CD8-positive, alpha-beta memory T cell (primary cell): ENCODE measurements at regions not wholly inside any gene's neighbourhood (a gene's known extent, or its start where the extent isn't known, plus 50 kb on each side); places are given as distances from the start of the nearest gene placed in this dataset.

ENCODE experiments used
- CTCF ChIA-PET: fragments of 350-600 bp; sonication (Branson Sonifier 250); formaldehyde crosslinking; loops from one replicate; lab custom pipeline; 2021; ENCODE audit warnings: antibody characterized with exemption; lab: Charles Lee
- POLR2A ChIA-PET: fragments of 350-600 bp; sonication (Branson Sonifier 250); formaldehyde crosslinking; loops from one replicate; lab custom pipeline; 2021; ENCODE audit warnings: antibody characterized with exemption; lab: Charles Lee
- DNase-seq, 5 donors: peaks; one replicate each; pipeline versions ENCODE4 v3.0.0 to v3.0.0-alpha.2; 2020 to 2022; ENCODE audit warnings: mixed read lengths in 1 of 5
- H3K27ac ChIP-seq: one replicate; pipeline ENCODE4 v1.7.0; 2013; ENCODE audit warnings: low read depth, mild to moderate bottlenecking, low read length, moderate library complexity
- H3K27me3 ChIP-seq: 2 replicates; pipeline ENCODE4 v1.7.0; 2013; ENCODE audit warnings: low read length, mild to moderate bottlenecking; ENCODE audit not compliant: insufficient read depth, poor library complexity, severe bottlenecking
- H3K36me3 ChIP-seq: 2 replicates; pipeline ENCODE4 v1.7.0; 2013; ENCODE audit warnings: mild to moderate bottlenecking, low read length, moderate library complexity; ENCODE audit not compliant: insufficient read depth
- H3K4me1 ChIP-seq: 2 replicates; pipeline ENCODE4 v1.7.0; 2013; ENCODE audit warnings: mild to moderate bottlenecking, low read length, moderate library complexity; ENCODE audit not compliant: insufficient read depth
- H3K4me3 ChIP-seq: 2 replicates; pipeline ENCODE4 v1.7.0; 2013; ENCODE audit warnings: mild to moderate bottlenecking, low read length
- H3K9me3 ChIP-seq: 2 replicates; pipeline ENCODE4 v1.7.0; 2013; ENCODE audit warnings: mild to moderate bottlenecking, low read length
- H3K27ac Mint-ChIP-seq, 8 donors: one replicate each; pipeline ENCODE4 v1.8.0; 2020 to 2021; ENCODE audit warnings: mixed read lengths in 8 of 8, mild to moderate bottlenecking in 6 of 8, inconsistent platforms in 3 of 8, moderate library complexity in 3 of 8
- H3K27me3 Mint-ChIP-seq, 2 donors: one replicate each; pipeline ENCODE4 v1.8.0; 2020 to 2021; ENCODE audit warnings: mixed read lengths in 2 of 2, mild to moderate bottlenecking in 1 of 2, moderate library complexity in 1 of 2
- H3K36me3 Mint-ChIP-seq, 3 donors: one replicate each; pipeline ENCODE4 v1.8.0; 2020 to 2021; ENCODE audit warnings: mixed read lengths in 3 of 3, inconsistent platforms in 1 of 3, mild to moderate bottlenecking in 1 of 3
- H3K4me1 Mint-ChIP-seq, 3 donors: one replicate each; pipeline ENCODE4 v1.8.0; 2020 to 2021; ENCODE audit warnings: mixed read lengths in 3 of 3, inconsistent platforms in 1 of 3, mild to moderate bottlenecking in 1 of 3
- H3K4me3 Mint-ChIP-seq, 7 donors: one replicate each; pipeline ENCODE4 v1.8.0; 2020 to 2021; ENCODE audit warnings: mixed read lengths in 7 of 7, mild to moderate bottlenecking in 6 of 7, moderate library complexity in 4 of 7, inconsistent platforms in 2 of 7
- H3K9me3 Mint-ChIP-seq, 5 donors: one replicate each; pipeline ENCODE4 v1.8.0; 2020 to 2022; ENCODE audit warnings: mixed read lengths in 5 of 5, mild to moderate bottlenecking in 3 of 5, moderate library complexity in 2 of 5, inconsistent platforms in 1 of 5

GRCh38 chr14:84017495-84017894 lies 1512.4 kb upstream of the FLRT2 start:
- H3K4me1 ChIP-seq = no peaks in the 10 kb centered on the region
- Mint-ChIP-seq H3K4me3 (no peak overlapping the region), H3K4me1 (no peaks in the 10 kb centered on the region), H3K27me3 (no peaks in the 10 kb centered on the region), H3K9me3 (peaks cover 8 to 29% (median 14%) of the 10 kb centered on the region in 5 donors), H3K27ac (no peak overlapping the region), H3K36me3 (no peaks in the 10 kb centered on the region)
- H3K4me3 ChIP-seq = no peak overlapping the region
- ChIA-PET POLR2A (no interaction called here), CTCF (no interaction called here)
- no peaks in the 10 kb centered on the region for H3K9me3 ChIP-seq
- H3K27me3 ChIP-seq = no peaks in the 10 kb centered on the region
- no peaks in the 10 kb centered on the region for H3K36me3 ChIP-seq
- H3K27ac ChIP-seq = no peak overlapping the region
- no peak for DNase-seq

DNA sequence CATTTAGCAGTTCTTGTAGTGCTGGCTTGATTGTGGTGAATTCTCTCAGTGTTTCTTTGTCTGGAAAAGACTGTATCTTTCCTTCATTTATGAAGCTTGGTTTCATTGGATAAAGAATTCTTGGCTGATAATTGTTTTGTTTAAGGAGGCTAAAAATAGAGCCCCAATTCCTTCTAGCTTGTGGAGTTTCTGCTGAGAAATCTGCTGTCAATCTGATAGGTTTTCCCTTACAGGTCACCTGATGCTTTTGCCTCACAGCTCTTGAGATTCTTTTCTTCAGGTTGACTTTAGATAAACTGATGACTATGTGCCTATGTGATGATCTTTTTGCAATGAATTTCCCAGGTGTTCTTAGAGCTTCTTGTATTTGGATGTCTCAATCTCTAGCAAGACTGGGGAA lies 1508.5 kb upstream of the FLRT2 start:
- no peaks in the 10 kb centered on the region for H3K4me1 Mint-ChIP-seq
- H3K36me3 ChIP-seq = no peaks in the 10 kb centered on the region
- ChIA-PET CTCF (no interaction called here), POLR2A (no interaction called here)
- no peaks in the 10 kb centered on the region for H3K27me3 Mint-ChIP-seq
- H3K27me3 ChIP-seq = no peaks in the 10 kb centered on the region
- H3K4me1 ChIP-seq = no peaks in the 10 kb centered on the region
- no peak overlapping the region for H3K4me3 Mint-ChIP-seq
- H3K9me3 Mint-ChIP-seq = peaks cover 7 to 33% (median 19%) of the 10 kb centered on the region in 5 donors
- no peak overlapping the region for H3K4me3 ChIP-seq
- DNase-seq = no peak
- no peaks in the 10 kb centered on the region for H3K9me3 ChIP-seq
- H3K27ac ChIP-seq = no peak overlapping the region
- H3K27ac Mint-ChIP-seq = no peak overlapping the region
- H3K36me3 Mint-ChIP-seq = no peaks in the 10 kb centered on the region

DNA sequence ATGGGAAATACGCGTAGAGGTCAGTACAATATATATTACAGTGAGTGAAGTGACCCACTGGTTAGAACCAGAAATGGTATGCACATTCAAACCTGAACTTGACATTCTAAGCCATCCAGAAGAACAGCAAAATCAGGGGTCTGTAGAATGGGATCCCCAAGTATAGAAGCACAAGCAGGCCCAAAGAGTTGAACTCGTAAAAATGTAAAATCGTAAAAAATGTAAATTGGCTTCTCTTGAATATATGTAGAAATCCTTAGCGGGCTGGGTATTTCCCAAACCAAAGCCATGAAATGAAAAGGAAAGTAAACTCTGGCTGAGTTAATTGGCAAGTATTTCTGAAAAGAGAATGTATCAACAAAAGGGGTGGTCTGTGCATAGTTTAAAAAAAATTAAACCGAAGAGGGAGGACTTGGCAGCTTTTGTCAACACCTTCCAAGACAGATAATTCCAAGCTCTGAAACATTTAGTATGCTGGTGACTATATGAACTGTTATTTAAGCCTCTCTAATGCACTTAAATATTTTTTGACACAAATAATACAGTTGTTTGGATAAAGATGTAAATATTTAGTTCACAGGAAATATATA lies 1505.6 kb upstream of the FLRT2 start:
- Histone ChIP-seq H3K27me3 (no peaks in the 10 kb centered on the region), H3K27ac (no peak overlapping the region), H3K9me3 (no peaks in the 10 kb centered on the region), H3K36me3 (no peaks in the 10 kb centered on the region), H3K4me1 (no peaks in the 10 kb centered on the region), H3K4me3 (no peak overlapping the region)
- Mint-ChIP-seq H3K9me3 (peaks cover 7 to 53% (median 20%) of the 10 kb centered on the region in 5 donors), H3K36me3 (no peaks in the 10 kb centered on the region), H3K27me3 (no peaks in the 10 kb centered on the region), H3K4me1 (no peaks in the 10 kb centered on the region), H3K4me3 (no peak overlapping the region), H3K27ac (no peak overlapping the region)
- CTCF ChIA-PET = no interaction called here
- POLR2A ChIA-PET = no interaction called here
- DNase-seq = no peak

GRCh38 chr14:84025106-84026012 lies 1504.6 kb upstream of the FLRT2 start:
- Histone ChIP-seq H3K4me1 (no peaks in the 10 kb centered on the region), H3K36me3 (no peaks in the 10 kb centered on the region), H3K9me3 (no peaks in the 10 kb centered on the region), H3K4me3 (no peak overlapping the region), H3K27ac (no peak overlapping the region), H3K27me3 (no peaks in the 10 kb centered on the region)
- Mint-ChIP-seq H3K4me3 (no peak overlapping the region), H3K4me1 (no peaks in the 10 kb centered on the region), H3K36me3 (no peaks in the 10 kb centered on the region), H3K27me3 (no peaks in the 10 kb centered on the region), H3K9me3 (peaks cover 7 to 58% (median 18%) of the 10 kb centered on the region in 5 donors), H3K27ac (no peak overlapping the region)
- ChIA-PET CTCF (no interaction called here), POLR2A (no interaction called here)
- no peak for DNase-seq

GRCh38 chr14:84027351-84027750 lies 1502.6 kb upstream of the FLRT2 start:
- Histone ChIP-seq H3K4me1 (no peaks in the 10 kb centered on the region), H3K4me3 (no peak overlapping the region), H3K9me3 (no peaks in the 10 kb centered on the region), H3K27me3 (no peaks in the 10 kb centered on the region), H3K36me3 (no peaks in the 10 kb centered on the region), H3K27ac (no peak overlapping the region)
- Mint-ChIP-seq H3K4me3 (no peak overlapping the region), H3K36me3 (no peaks in the 10 kb centered on the region), H3K9me3 (peaks cover 5 to 50% (median 18%) of the 10 kb centered on the region in 5 donors), H3K4me1 (no peaks in the 10 kb centered on the region), H3K27ac (no peak overlapping the region), H3K27me3 (no peaks in the 10 kb centered on the region)
- CTCF ChIA-PET = no interaction called here
- POLR2A ChIA-PET = no interaction called here
- no peak for DNase-seq

DNA sequence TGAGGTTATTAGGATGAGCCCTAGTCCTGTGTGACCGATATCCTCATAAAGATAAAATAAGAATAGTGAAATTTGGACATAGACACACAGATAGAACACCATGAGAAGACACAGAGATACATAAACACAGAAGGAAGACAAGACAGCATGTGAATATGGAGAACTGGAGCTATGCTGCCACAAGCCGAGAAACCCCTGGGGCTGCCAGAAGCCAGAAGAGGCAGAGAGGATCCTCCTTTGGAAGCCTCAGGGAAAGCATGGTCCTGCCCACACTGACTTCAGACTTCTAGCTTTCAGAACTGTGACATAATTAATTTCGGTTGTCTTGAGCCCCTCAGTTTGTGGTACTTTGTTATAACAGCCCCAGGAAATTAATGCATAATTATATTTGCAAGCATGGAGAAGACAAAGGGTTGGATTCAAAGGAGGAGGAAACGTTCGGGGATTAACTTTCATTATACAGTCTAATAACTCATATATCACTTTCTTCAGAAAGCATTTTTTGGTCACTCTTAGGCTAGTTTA lies 1501.8 kb upstream of the FLRT2 start:
- no peak for DNase-seq
- no peak overlapping the region for H3K27ac Mint-ChIP-seq
- H3K4me1 Mint-ChIP-seq = no peaks in the 10 kb centered on the region
- ChIA-PET POLR2A (no interaction called here), CTCF (no interaction called here)
- H3K36me3 Mint-ChIP-seq = no peaks in the 10 kb centered on the region
- H3K27me3 ChIP-seq = no peaks in the 10 kb centered on the region
- no peak overlapping the region for H3K4me3 ChIP-seq
- H3K9me3 Mint-ChIP-seq = peaks cover 5 to 45% (median 15%) of the 10 kb centered on the region in 5 donors
- no peaks in the 10 kb centered on the region for H3K4me1 ChIP-seq
- H3K27me3 Mint-ChIP-seq = no peaks in the 10 kb centered on the region
- H3K36me3 ChIP-seq = no peaks in the 10 kb centered on the region
- H3K4me3 Mint-ChIP-seq = no peak overlapping the region
- no peaks in the 10 kb centered on the region for H3K9me3 ChIP-seq
- H3K27ac ChIP-seq = no peak overlapping the region

- no peaks in the 10 kb centered on the region for H3K27me3 Mint-ChIP-seq
- no peak overlapping the region for H3K27ac Mint-ChIP-seq
- DNase-seq = no peak
These were observed 1500.7 kb upstream of the FLRT2 start for GRCh38 chr14:84029246-84029645.

GRCh38 chr14:84029720-84030119 lies 1500.2 kb upstream of the FLRT2 start:
- no peak overlapping the region for H3K27ac Mint-ChIP-seq
- no peaks in the 10 kb centered on the region for H3K36me3 ChIP-seq
- no peak overlapping the region for H3K4me3 ChIP-seq
- no peaks in the 10 kb centered on the region for H3K27me3 Mint-ChIP-seq
- H3K27me3 ChIP-seq = no peaks in the 10 kb centered on the region
- H3K4me3 Mint-ChIP-seq = no peak overlapping the region
- H3K4me1 Mint-ChIP-seq = no peaks in the 10 kb centered on the region
- no peaks in the 10 kb centered on the region for H3K9me3 ChIP-seq
- H3K36me3 Mint-ChIP-seq = no peaks in the 10 kb centered on the region
- POLR2A ChIA-PET = no interaction called here
- no peak for DNase-seq
- H3K9me3 Mint-ChIP-seq = peaks cover 0 to 44% (median 5%) of the 10 kb centered on the region in 5 donors
- no peak overlapping the region for H3K27ac ChIP-seq
- CTCF ChIA-PET = no interaction called here
- H3K4me1 ChIP-seq = no peaks in the 10 kb centered on the region

More at GRCh38 chr14:84029246-84029645, 1500.7 kb upstream of the FLRT2 start:
- Histone ChIP-seq H3K36me3 (no peaks in the 10 kb centered on the region), H3K9me3 (no peaks in the 10 kb centered on the region), H3K4me3 (no peak overlapping the region), H3K27ac (no peak overlapping the region), H3K27me3 (no peaks in the 10 kb centered on the region), H3K4me1 (no peaks in the 10 kb centered on the region)
- H3K4me1 Mint-ChIP-seq = no peaks in the 10 kb centered on the region
- ChIA-PET CTCF (no interaction called here), POLR2A (no interaction called here)
- H3K4me3 Mint-ChIP-seq = no peak overlapping the region
- peaks cover 0 to 40% (median 5%) of the 10 kb centered on the region in 5 donors for H3K9me3 Mint-ChIP-seq
- no peaks in the 10 kb centered on the region for H3K36me3 Mint-ChIP-seq
